CD8-positive, alpha-beta memory T cell (primary cell): ENCODE measurements at regions not wholly inside any gene's neighbourhood (a gene's known extent, or its start where the extent isn't known, plus 50 kb on each side); places are given as distances from the start of the nearest gene placed in this dataset.

ENCODE experiments used
- CTCF ChIA-PET: fragments of 350-600 bp; sonication (Branson Sonifier 250); formaldehyde crosslinking; loops from one replicate; lab custom pipeline; 2021; ENCODE audit warnings: antibody characterized with exemption; lab: Charles Lee
- POLR2A ChIA-PET: fragments of 350-600 bp; sonication (Branson Sonifier 250); formaldehyde crosslinking; loops from one replicate; lab custom pipeline; 2021; ENCODE audit warnings: antibody characterized with exemption; lab: Charles Lee
- DNase-seq, 5 donors: peaks; one replicate each; pipeline versions ENCODE4 v3.0.0 to v3.0.0-alpha.2; 2020 to 2022; ENCODE audit warnings: mixed read lengths in 1 of 5
- H3K27ac ChIP-seq: one replicate; pipeline ENCODE4 v1.7.0; 2013; ENCODE audit warnings: low read depth, mild to moderate bottlenecking, low read length, moderate library complexity
- H3K27me3 ChIP-seq: 2 replicates; pipeline ENCODE4 v1.7.0; 2013; ENCODE audit warnings: low read length, mild to moderate bottlenecking; ENCODE audit not compliant: insufficient read depth, poor library complexity, severe bottlenecking
- H3K36me3 ChIP-seq: 2 replicates; pipeline ENCODE4 v1.7.0; 2013; ENCODE audit warnings: mild to moderate bottlenecking, low read length, moderate library complexity; ENCODE audit not compliant: insufficient read depth
- H3K4me1 ChIP-seq: 2 replicates; pipeline ENCODE4 v1.7.0; 2013; ENCODE audit warnings: mild to moderate bottlenecking, low read length, moderate library complexity; ENCODE audit not compliant: insufficient read depth
- H3K4me3 ChIP-seq: 2 replicates; pipeline ENCODE4 v1.7.0; 2013; ENCODE audit warnings: mild to moderate bottlenecking, low read length
- H3K9me3 ChIP-seq: 2 replicates; pipeline ENCODE4 v1.7.0; 2013; ENCODE audit warnings: mild to moderate bottlenecking, low read length
- H3K27ac Mint-ChIP-seq, 8 donors: one replicate each; pipeline ENCODE4 v1.8.0; 2020 to 2021; ENCODE audit warnings: mixed read lengths in 8 of 8, mild to moderate bottlenecking in 6 of 8, inconsistent platforms in 3 of 8, moderate library complexity in 3 of 8
- H3K27me3 Mint-ChIP-seq, 2 donors: one replicate each; pipeline ENCODE4 v1.8.0; 2020 to 2021; ENCODE audit warnings: mixed read lengths in 2 of 2, mild to moderate bottlenecking in 1 of 2, moderate library complexity in 1 of 2
- H3K36me3 Mint-ChIP-seq, 3 donors: one replicate each; pipeline ENCODE4 v1.8.0; 2020 to 2021; ENCODE audit warnings: mixed read lengths in 3 of 3, inconsistent platforms in 1 of 3, mild to moderate bottlenecking in 1 of 3
- H3K4me1 Mint-ChIP-seq, 3 donors: one replicate each; pipeline ENCODE4 v1.8.0; 2020 to 2021; ENCODE audit warnings: mixed read lengths in 3 of 3, inconsistent platforms in 1 of 3, mild to moderate bottlenecking in 1 of 3
- H3K4me3 Mint-ChIP-seq, 7 donors: one replicate each; pipeline ENCODE4 v1.8.0; 2020 to 2021; ENCODE audit warnings: mixed read lengths in 7 of 7, mild to moderate bottlenecking in 6 of 7, moderate library complexity in 4 of 7, inconsistent platforms in 2 of 7
- H3K9me3 Mint-ChIP-seq, 5 donors: one replicate each; pipeline ENCODE4 v1.8.0; 2020 to 2022; ENCODE audit warnings: mixed read lengths in 5 of 5, mild to moderate bottlenecking in 3 of 5, moderate library complexity in 2 of 5, inconsistent platforms in 1 of 5

DNA sequence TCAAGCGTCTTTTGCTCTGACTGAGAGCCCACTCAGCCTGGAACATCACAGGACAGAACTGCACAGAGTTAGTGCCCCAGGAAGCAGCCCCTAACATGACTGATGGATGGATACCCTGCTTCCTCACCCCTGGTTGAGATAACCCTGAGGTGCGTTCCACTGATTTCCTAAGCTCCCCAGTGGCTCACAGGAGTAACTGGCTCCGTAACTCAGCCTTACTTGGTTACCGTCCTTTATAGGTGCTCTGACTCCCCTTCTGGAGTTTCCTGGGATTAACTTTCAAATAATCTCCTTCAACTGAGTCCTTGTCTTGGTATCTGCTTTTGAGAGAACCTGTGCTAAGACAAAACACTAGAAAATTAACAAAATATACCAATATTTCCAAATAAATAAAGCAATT, 449.5 kb downstream of the AGTPBP1 start:
- Mint-ChIP-seq H3K9me3 (peaks cover 0 to 4% (median 2%) of the 10 kb centered on the region in 5 donors), H3K36me3 (peaks cover 0 to 1% (median 0%) of the 10 kb centered on the region in 3 donors), H3K4me1 (peaks cover 26 to 36% (median 30%) of the 10 kb centered on the region in 3 donors), H3K4me3 (no peak overlapping the region), H3K27ac (no peak overlapping the region), H3K27me3 (peaks cover 0 to 8% of the 10 kb centered on the region in 2 donors)
- no peak overlapping the region for H3K4me3 ChIP-seq
- H3K27ac ChIP-seq, result no peak overlapping the region
- ChIA-PET POLR2A (no interaction called here), CTCF (no interaction called here)
- no peaks in the 10 kb centered on the region for H3K36me3 ChIP-seq
- H3K9me3 ChIP-seq, result no peaks in the 10 kb centered on the region
- H3K27me3 ChIP-seq, result no peaks in the 10 kb centered on the region
- H3K4me1 ChIP-seq, result peaks cover 6% of the 10 kb centered on the region
- no peak for DNase-seq

DNA sequence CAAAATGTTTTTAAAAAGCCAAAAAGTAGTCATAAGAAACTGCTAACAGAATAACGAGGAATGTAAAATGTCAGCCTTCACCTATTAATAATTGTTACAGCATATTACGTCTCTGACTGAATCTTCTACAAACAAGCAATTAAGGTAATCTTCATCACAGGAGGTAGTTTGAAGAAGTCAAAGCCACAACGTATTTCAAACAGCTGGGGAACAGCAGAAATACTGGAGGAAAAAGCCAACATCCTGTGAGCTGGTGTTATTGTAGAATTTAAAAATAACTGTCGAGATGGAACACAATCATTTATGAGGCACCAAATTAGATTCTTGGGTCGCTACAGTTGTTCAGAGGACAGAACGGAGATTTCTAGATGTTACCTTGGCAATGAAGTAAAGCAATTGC, 450.5 kb downstream of the AGTPBP1 start:
- peaks cover 0 to 4% (median 2%) of the 10 kb centered on the region in 5 donors for H3K9me3 Mint-ChIP-seq
- Histone ChIP-seq H3K4me1 (peaks cover 6% of the 10 kb centered on the region), H3K27me3 (no peaks in the 10 kb centered on the region), H3K4me3 (no peak overlapping the region), H3K36me3 (no peaks in the 10 kb centered on the region), H3K9me3 (no peaks in the 10 kb centered on the region), H3K27ac (no peak overlapping the region)
- H3K27me3 Mint-ChIP-seq, result peaks cover 0 to 8% of the 10 kb centered on the region in 2 donors
- H3K36me3 Mint-ChIP-seq, result peaks cover 0 to 1% (median 0%) of the 10 kb centered on the region in 3 donors
- ChIA-PET POLR2A (no interaction called here), CTCF (no interaction called here)
- DNase-seq, result no peak
- H3K4me3 Mint-ChIP-seq, result no peak overlapping the region
- no peak overlapping the region for H3K27ac Mint-ChIP-seq
- peaks cover 26 to 36% (median 30%) of the 10 kb centered on the region in 3 donors for H3K4me1 Mint-ChIP-seq

DNA sequence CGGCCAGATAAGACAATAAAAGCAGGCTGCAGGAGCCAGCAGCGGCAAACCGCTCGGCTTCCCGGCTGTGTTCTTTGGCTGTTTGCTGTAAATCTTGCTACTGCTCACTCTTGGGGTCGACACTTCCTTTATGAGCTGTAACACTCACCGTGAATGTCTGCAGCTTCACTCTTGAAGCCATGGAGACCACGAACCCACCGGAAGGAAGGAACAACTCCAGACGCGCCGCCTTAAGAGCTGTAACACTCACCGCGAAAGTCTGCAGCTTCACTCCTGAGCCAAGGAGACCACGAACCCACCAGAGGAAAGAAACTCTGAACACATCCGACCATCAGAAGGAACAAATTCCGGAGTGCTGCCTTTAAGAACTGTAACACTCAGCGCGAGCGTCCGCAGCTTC, 451.7 kb downstream of the AGTPBP1 start:
- Mint-ChIP-seq H3K4me1 (peaks cover 26 to 36% (median 30%) of the 10 kb centered on the region in 3 donors), H3K27me3 (peaks cover 2 to 8% of the 10 kb centered on the region in 2 donors), H3K27ac (peak overlapping the region in 4 of 8 donors; percentile 8 to 62 (median 48)), H3K9me3 (peaks cover 0 to 4% (median 2%) of the 10 kb centered on the region in 5 donors), H3K36me3 (peaks cover 0 to 1% (median 0%) of the 10 kb centered on the region in 3 donors), H3K4me3 (peak overlapping the region in 6 of 7 donors; percentile 2 to 88 (median 62))
- H3K36me3 ChIP-seq, result no peaks in the 10 kb centered on the region
- no peak overlapping the region for H3K27ac ChIP-seq
- H3K4me3 ChIP-seq, result no peak overlapping the region
- H3K4me1 ChIP-seq, result peaks cover 6% of the 10 kb centered on the region
- ChIA-PET CTCF (no interaction called here), POLR2A (no interaction called here)
- DNase-seq, result peak in 2 of 5 donors; percentile 40 to 56
- H3K27me3 ChIP-seq, result no peaks in the 10 kb centered on the region
- no peaks in the 10 kb centered on the region for H3K9me3 ChIP-seq

DNA sequence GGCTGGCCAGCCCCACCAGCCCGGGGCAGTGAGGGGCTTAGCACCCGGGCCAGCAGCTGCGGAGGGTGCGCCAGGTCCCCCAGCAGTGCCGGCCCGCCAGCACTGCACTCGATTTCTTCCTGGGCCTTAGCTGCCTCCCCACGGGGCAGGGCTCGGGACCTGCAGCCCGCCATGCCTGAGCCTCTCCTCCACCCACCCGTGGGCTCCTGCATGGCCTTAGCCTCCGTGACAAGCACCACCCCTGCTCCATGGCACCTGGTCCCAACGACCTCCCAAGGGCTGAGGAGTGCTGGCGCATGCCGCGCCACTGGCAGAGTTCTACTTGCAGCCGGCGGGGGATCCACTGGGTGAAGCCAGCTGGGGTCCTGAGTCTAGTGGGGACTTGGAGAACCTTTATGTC, 452.6 kb downstream of the AGTPBP1 start:
- Mint-ChIP-seq H3K36me3 (peaks cover 0 to 1% (median 0%) of the 10 kb centered on the region in 3 donors), H3K27ac (no peak overlapping the region), H3K27me3 (peaks cover under 1 to 2% of the 10 kb centered on the region in 2 donors), H3K4me1 (peaks cover 26 to 36% (median 30%) of the 10 kb centered on the region in 3 donors), H3K4me3 (no peak overlapping the region), H3K9me3 (peaks cover 0 to 3% (median 2%) of the 10 kb centered on the region in 5 donors)
- H3K4me1 ChIP-seq, result peaks cover 6% of the 10 kb centered on the region
- H3K9me3 ChIP-seq, result no peaks in the 10 kb centered on the region
- no peak overlapping the region for H3K4me3 ChIP-seq
- POLR2A ChIA-PET, result no interaction called here
- no peak overlapping the region for H3K27ac ChIP-seq
- CTCF ChIA-PET, result no interaction called here
- no peaks in the 10 kb centered on the region for H3K36me3 ChIP-seq
- no peaks in the 10 kb centered on the region for H3K27me3 ChIP-seq
- no peak for DNase-seq

DNA sequence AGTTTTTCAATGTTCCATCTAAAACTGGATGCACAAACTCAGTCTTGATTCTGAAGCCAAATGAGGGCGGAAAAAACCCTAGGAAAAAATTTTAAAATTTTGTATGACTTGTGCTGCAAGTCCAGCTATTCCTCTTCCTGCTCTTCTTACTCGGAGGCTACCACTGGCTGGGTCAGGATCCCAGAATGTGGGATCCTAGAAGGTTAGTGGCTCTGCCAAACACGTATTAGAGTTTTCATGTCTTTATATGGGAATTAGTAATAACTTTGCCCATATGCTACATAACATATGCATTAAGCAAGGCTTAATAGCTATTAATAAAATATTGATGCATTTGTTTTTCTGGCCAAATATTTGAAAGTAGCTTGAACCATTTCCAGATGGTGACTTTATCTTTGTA, 458.3 kb downstream of the AGTPBP1 start:
- Histone ChIP-seq H3K27ac (no peak overlapping the region), H3K9me3 (no peaks in the 10 kb centered on the region), H3K27me3 (no peaks in the 10 kb centered on the region), H3K36me3 (no peaks in the 10 kb centered on the region), H3K4me1 (no peaks in the 10 kb centered on the region), H3K4me3 (no peak overlapping the region)
- H3K4me1 Mint-ChIP-seq, result peaks cover under 1 to 7% (median 5%) of the 10 kb centered on the region in 3 donors
- no peak overlapping the region for H3K27ac Mint-ChIP-seq
- H3K9me3 Mint-ChIP-seq, result peaks cover 0 to 5% (median 0%) of the 10 kb centered on the region in 5 donors
- no peak overlapping the region for H3K4me3 Mint-ChIP-seq
- no peak for DNase-seq
- CTCF ChIA-PET, result no interaction called here
- peaks cover 4 to 6% of the 10 kb centered on the region in 2 donors for H3K27me3 Mint-ChIP-seq
- POLR2A ChIA-PET, result no interaction called here
- no peaks in the 10 kb centered on the region for H3K36me3 Mint-ChIP-seq

DNA sequence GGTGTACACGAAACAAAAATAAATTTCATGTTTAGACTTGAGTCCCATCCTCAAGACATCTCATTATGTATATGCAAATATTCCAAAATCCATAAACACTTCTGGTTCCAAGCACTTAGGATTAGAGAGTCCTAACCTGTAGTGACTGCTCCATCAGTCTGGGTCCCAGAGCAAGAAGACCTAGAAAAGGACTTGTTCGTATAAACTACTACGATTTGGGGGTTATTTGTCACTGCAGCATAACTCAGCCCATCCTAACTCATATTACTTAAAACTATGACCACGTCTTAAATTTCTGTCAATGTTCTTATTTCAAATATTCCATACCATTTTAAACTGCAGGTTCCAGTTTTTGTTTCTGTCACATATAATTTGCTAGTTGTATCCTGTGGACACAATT, 463.0 kb downstream of the AGTPBP1 start:
- CTCF ChIA-PET, result interaction anchor here (0.7 kb wide), 1 partner anchor 72 kb away, joined by 3 read pairs; no protein-coding TSS in a partner anchor
- Histone ChIP-seq H3K4me1 (no peaks in the 10 kb centered on the region), H3K27me3 (no peaks in the 10 kb centered on the region), H3K4me3 (no peak overlapping the region), H3K9me3 (no peaks in the 10 kb centered on the region), H3K27ac (no peak overlapping the region), H3K36me3 (no peaks in the 10 kb centered on the region)
- Mint-ChIP-seq H3K9me3 (peaks cover 0 to 2% (median 0%) of the 10 kb centered on the region in 5 donors), H3K36me3 (no peaks in the 10 kb centered on the region), H3K27ac (no peak overlapping the region), H3K27me3 (peaks cover 5 to 12% of the 10 kb centered on the region in 2 donors), H3K4me3 (no peak overlapping the region), H3K4me1 (no peaks in the 10 kb centered on the region)
- POLR2A ChIA-PET, result no interaction called here
- DNase-seq, result no peak

DNA sequence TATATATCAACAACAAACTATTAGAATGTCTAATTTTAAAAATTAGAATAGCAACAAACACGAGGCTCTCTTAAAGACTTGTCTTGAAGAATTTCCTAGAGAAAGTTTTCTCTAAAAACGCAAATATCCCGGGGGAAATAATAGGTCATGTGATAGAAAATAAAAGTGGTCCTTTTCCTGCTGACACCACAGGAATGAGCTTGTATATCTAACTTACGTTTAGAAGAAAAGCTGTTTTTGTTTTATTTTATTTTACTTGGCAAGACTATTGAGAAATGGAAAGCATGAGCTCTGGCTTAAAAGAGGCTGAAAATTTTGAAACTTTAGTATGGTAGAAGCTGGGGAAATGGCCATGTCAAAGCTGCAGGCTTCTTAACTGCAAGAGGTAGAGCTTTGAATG, 465.0 kb downstream of the AGTPBP1 start:
- peaks cover 5 to 11% of the 10 kb centered on the region in 2 donors for H3K27me3 Mint-ChIP-seq
- CTCF ChIA-PET, result no interaction called here

DNA sequence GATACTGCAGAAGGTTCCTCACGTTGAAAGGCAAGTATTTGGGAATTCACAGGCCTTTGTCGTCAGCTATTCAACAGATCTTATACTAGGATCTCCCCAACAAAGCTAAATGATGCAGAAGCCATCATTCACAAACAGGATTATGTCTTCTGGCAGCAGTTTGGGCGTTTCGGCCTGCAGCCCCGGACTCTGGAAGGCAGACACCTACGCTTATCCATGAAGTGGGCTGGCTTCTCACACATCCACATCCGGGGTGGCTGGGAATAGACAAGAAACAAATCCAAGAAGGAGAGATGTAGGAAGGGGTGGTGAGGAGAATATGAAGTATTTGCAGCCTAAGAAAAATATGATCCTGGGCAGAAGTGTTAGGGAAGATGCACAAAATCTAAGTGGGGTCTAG, 471.9 kb downstream of the AGTPBP1 start:
- Histone ChIP-seq H3K4me1 (no peaks in the 10 kb centered on the region), H3K27ac (no peak overlapping the region), H3K4me3 (no peak overlapping the region), H3K36me3 (no peaks in the 10 kb centered on the region), H3K9me3 (no peaks in the 10 kb centered on the region), H3K27me3 (no peaks in the 10 kb centered on the region)
- Mint-ChIP-seq H3K36me3 (no peaks in the 10 kb centered on the region), H3K27me3 (peaks cover 3 to 10% of the 10 kb centered on the region in 2 donors), H3K9me3 (no peaks in the 10 kb centered on the region), H3K27ac (no peak overlapping the region), H3K4me3 (no peak overlapping the region), H3K4me1 (no peaks in the 10 kb centered on the region)
- POLR2A ChIA-PET, result no interaction called here
- CTCF ChIA-PET, result no interaction called here
- no peak for DNase-seq

More for the DNA sequence above, 465.0 kb downstream of the AGTPBP1 start:
- H3K27me3 ChIP-seq, result no peaks in the 10 kb centered on the region
- Mint-ChIP-seq H3K9me3 (peaks cover 0 to 2% (median 0%) of the 10 kb centered on the region in 5 donors), H3K4me3 (no peak overlapping the region), H3K4me1 (no peaks in the 10 kb centered on the region), H3K27ac (no peak overlapping the region), H3K36me3 (no peaks in the 10 kb centered on the region)
- H3K4me1 ChIP-seq, result no peaks in the 10 kb centered on the region
- H3K9me3 ChIP-seq, result no peaks in the 10 kb centered on the region
- no peaks in the 10 kb centered on the region for H3K36me3 ChIP-seq
- H3K27ac ChIP-seq, result no peak overlapping the region
- DNase-seq, result no peak
- POLR2A ChIA-PET, result no interaction called here
- no peak overlapping the region for H3K4me3 ChIP-seq
